ENCODE measurements at regions not wholly inside any gene's neighbourhood (a gene's known extent, or its start where the extent isn't known, plus 50 kb on each side); places are given as distances from the start of the nearest gene placed in this dataset.

DNA sequence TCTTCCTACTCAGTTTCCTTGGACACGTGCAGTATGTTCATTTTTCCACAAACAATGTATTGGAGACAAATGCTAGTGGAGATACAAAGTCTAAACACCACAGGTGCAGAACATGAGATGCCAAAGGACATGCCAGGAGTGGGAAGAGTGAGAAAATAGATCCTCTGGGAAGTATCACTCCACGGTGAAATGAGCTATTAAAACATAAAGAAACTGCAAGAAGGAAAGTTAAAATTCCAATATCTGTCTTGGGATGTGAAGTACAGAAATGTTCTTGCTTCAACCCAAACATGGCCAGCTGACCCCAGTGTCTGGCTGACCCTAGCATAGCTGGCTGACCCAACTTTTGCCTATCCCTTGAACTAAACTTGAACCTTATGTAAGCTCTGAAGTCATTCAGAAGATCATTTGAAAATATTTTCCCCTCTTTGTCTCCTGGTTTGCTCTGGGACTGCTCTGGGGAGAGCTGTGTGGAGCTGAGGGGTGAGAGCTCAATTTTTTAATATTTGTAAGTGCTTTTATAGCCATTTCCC lies 59.5 kb downstream of the FZD1 start:
- no peak for DNase-seq (ENCODE audit: low read depth)

DNA sequence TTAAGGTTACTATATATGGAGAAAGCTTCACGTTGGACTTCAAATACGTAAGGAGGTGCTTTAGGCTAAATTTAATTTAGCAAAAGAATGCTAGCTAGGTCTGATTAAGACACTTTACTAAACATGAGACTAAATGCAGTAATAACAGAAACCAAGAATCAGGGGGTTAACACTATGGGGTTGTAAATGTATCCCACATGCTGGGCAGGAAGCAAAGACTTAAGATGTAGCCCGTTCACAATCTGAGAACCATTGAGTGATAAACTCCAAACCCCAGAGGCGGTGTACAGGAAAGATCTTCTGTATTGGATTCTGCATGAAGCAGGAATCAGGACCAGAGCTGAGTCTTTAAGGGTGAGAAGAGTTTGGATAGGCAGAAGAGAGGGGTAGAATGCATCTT lies 60.4 kb downstream of the FZD1 start:
- no peak for DNase-seq (ENCODE audit: low read depth)

DNA sequence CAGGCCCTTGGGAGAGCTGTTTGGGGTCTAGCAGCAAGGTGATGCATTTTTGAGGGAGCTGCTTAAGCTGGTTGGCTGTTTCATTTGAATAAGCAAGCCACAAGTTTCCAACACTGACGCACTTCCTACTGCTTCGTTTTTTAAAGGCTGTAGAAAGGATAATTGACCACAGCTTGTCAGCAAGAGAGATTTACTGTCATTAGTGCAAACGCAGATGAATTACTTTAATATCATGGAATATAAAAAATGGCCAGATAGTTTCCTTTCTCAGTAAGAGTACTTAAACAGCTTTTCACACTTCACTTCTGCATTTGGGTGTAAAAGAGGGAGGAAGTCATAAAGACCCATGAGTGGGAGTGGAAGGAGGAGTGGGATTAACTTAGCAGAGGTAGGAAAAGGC lies 61.5 kb downstream of the FZD1 start:
- no peak for DNase-seq (ENCODE audit: low read depth)

DNA sequence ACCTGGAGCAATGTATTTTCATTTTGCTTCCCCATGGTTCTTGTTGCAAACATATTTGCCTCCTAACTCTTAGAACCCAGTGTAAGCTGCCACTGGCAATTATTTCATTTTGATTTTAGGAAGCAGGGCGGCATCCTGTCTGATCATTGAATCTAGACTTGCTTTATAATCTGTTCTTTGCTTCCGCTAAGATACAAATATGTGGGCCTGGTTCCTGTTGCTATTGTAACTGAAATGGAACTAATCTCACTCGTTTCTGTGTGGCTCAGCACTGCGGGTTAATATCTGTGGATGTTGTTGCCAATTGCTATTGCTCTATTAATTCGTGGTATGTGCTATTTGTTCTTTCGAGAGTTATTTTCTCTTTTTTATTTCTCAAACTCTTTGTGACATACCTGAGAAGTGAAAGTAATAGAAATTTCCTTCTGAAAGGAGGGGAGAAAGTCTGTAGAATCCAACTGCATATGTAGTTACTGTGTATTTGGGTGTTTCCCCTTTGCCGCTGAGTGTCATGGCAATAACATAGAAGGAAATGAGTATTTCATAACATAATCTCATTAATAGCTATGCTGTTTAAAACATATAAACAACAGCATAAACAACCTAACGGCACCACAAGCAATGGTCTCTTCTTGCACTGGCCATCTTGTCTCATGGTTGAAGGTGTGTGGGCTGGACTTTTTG lies 62.4 kb downstream of the FZD1 start:
- no peak for DNase-seq (ENCODE audit: low read depth)

DNA sequence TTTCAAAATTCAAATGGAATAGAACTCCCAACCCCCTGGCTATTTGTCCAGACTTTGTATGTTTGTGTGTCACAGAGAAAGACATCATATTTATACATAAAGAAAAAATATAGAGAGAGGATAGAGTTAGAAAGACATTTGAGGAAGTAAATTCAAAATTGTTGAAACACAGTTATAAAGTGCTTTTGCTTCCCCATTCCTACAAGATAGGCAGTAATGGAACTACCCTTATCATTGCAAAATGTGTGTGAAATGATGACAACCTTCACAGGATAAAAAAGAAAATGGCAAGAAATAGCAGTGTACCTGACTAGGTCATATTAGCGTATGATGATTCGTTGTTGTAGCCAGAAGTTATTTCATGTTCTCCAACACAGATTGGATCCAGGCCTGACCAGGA lies 63.1 kb downstream of the FZD1 start:
- DNase-seq (ENCODE audit: low read depth) = no peak

DNA sequence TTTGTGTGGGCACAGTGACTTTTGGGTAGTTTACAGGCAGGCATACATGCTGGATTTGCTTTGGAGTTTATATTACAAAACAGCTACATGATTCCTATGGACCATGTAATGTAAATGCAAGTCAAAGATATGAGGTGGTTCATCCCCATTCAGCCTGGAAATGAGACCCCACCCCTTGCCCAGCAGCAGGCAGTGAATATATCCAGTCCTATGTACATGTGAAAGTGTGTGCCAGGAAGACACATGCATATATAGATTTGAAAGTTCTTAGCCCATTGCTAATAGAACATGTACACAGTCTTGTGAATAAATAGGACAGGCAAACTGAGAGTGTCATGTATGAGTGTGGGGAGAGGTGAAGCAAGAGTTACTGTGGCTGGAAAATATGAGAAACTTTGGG lies 65.3 kb downstream of the FZD1 start:
- DNase-seq (ENCODE audit: low read depth) = no peak

DNA sequence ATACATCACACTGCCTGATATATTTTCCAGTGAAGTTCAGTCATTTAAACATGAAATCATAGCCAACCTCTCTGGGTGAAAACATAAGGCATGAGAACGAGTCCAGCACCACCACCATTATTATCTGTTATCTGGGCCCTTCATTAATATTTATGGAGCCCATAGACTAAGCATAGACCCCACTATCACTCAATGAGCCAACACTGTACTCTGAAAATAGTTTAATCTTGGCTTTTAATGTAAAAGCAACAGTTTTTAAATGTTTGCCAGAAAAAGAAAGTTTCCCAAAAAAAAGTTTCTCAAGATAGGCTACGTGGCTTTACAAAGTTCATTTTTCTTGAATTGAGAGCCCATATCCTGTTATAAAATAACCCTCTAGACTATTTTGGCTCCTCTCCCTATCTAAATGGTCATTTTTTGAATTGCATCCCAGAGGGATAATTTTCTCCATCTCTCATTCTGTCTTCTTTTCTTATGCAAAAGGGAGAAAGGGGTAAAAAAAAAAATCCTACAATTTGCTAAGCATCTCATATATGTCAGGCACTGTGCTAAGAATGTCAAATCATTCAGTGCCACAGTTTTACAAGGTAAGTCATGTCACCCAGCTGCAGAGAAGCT lies 66.1 kb downstream of the FZD1 start:
- no peak for DNase-seq (ENCODE audit: low read depth)

DNA sequence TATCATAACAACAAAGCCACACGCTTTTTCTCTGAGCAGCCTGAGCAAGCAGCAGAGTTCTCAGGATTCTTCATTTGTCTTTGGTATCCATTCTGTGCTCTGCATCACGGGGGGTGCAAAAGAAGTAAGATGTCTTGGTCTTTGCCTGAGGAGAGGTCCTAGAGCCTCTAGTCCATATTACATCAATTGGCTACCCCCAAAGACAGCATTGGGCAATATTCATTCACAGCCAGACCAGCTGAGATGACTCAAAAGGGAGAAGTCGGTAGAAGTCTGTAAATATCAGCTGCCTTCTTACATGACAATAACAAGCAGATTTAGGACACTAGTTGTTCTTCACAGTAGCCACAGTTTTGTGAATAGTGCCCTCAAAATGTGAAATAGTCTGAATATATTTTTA lies 66.6 kb downstream of the FZD1 start:
- no peak for DNase-seq (ENCODE audit: low read depth)

DNA sequence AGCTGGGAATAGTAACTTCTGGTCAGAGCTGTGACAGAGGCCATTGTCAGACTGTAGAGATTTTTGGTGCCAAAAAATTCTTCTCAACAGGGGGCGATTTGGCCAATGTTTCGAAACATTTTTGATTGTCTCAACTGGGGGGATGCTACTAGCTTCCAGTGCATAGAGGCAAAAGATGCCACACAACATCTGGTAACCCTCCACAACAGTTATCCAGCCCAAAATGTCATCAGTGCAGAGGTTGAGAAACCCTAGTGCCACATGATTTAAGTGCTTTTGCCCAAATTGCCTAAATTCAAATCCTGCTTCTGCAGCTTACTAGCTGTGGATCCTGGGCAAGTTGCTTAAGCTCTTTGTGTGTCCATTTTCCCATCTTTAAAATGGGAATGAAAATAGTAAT lies 71.9 kb downstream of the FZD1 start:
- DNase-seq (ENCODE audit: low read depth) = no peak

DNA sequence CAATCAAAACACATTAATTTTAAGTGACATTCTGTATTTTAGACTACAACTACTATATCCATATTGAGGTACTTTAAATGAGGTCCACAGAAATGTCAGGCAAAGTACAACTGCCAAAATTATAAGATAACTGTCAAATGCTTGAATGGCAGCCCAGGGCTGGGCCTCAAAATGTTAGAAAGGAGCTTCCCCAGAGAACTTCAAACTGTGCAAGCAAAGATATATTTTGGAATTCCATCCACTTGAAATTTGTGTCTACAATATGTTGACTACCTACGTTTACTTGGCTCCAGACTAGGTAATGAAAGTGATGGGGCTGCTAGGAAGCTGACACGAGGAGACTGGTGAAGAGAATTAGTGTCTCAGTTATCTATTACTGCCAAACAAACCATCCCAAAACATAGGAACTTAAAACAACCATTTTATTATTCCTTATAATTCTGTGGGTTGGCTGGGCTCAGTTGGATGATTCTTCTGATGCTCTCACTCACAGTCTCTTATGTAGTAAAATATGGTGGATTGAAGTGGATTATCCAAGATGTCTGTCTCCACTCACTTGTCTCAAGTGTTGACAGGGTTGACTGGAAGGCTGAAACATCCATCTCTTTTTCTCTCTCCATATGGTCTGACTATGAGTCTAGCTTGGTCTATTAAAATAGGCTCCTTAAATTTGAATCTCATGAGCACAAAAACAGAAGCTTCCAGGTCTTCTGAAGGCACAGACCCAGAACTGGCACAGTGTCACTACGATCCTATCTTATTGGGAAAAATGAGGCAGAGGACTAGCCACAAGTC lies 74.2 kb downstream of the FZD1 start:
- DNase-seq (ENCODE audit: low read depth) = no peak

DNA sequence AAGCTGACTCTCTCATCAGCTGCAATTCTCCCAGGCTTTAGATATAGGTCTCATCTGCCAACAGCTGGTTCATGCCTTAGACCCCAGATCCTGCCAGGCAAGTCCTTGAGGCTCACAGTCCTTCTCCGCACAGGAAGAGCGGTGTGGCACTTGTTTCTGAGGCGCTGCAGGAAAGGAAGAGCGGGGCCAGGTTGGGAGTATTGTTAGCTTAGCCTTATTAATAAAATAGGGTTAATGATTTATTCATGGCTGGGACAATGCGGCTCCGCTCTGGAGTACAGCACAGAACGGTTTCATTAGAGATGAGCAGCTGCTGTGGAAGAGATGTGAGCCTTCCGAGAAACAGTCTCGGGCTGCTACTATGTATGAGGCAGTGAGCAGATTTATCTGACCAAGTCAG lies 78.1 kb downstream of the FZD1 start:
- no peak for DNase-seq (ENCODE audit: low read depth)

DNA sequence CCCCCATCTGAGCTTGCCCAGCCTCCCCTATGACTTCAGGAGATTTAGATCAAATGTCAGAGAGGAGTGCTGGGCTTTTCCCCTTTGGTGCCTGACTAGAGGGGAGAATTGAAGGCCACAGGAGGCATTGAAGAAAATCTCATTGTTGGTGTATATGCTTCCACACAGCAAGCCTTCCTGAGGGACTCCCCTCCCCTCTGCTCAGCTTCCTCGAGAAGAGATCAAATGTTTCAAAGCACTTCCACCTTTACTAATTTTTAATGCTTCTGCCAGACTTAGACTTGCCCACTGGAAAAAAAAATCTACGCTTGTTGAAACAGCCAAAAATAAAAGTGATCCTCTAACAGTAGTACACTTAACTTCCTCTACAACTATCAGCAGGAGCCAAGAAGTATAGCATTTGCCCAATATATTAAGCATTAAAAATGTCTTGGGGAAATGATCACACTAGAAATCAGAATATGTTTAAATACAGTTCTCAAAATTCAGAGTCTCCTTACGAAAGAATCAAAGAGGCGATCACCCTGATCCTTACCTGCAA lies 79.3 kb downstream of the FZD1 start:
- no peak for DNase-seq (ENCODE audit: low read depth)

DNA sequence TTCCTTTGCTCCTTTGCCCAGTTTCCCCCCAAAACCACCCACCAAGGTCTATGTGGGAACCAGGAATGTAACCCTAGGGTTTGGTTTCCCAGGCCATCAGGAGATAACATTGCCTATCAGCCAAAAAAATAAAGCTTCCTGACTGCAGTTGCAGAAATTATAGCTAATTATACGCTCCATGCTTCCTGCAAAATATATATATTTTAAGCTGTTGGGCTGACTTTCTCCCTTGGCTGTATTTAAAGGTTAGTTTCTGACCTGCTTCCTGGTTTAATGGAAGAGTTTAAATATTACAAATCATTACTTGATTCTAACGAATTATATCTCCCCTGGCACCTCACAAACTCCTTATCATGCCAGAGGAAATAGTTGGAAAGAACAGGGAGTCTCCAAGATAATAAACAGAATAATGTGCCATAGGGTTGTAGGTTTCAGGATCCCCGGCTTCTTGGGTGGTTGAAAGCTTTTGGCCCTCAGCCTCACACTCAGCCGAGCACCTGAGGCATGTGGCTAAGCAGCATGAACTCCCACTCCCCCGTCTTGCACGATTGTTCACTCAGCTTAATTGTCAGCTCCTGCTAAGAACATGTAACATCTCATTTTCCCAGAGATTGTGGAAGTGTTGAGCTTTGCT lies 79.9 kb downstream of the FZD1 start:
- no peak for DNase-seq (ENCODE audit: low read depth)

DNA sequence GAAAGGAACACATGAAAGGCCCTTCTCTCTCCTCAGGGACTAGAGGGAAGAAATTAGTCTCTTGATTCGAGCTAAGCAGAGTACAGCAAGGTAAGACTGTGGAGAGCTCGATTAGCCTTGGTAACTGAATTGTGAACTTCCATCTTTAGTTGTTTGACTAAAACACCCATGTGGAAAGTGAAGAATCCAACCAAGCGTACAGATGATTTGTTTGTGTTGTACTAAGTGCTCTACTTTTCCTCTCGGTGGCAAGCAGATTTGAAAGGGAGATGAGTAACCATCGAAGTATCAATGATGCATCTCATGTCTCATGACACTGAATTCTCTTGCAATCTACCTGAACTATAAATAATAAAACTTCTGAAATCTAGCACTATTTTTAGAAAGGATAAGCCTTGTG lies 80.7 kb downstream of the FZD1 start:
- DNase-seq (ENCODE audit: low read depth) = no peak

DNA sequence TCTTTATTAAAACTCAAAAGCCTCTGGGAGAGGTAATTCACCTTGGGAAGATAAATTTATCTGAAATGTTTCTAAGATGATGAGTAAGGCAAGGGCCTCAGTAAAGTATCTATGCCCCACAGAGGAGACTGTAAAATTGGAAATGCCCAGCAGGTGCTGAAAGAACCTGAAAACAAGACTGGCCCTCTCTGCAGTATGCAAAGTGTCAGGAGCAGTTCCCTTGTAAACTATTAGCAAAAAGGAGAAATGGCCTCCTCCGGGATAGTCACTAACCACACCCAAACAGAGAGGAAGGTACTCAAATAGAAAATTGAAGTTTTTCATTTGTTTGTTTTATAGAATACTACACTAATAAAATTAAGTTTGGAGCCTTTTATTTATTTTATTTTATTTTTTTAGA lies 81.2 kb downstream of the FZD1 start:
- DNase-seq (ENCODE audit: low read depth) = no peak

DNA sequence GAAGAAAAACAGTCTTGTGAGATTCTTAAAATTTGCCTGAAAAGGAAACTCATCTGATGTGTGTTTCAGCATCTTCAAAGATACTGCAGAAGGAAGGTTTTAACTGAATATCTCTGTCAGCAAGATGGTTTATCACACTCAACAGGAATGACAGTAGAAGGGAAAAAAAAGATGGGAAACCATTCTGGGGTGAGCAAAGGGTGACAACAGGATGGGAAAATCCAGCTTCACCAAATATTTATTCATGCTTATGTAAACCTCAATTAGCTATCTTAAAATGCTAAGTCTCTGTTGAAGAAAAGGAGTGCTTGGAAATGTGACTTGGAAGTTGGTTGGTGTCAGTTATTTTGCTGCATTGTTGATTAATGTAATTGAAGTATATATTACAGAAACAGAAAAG lies 82.2 kb downstream of the FZD1 start:
- DNase-seq (ENCODE audit: low read depth) = no peak

DNA sequence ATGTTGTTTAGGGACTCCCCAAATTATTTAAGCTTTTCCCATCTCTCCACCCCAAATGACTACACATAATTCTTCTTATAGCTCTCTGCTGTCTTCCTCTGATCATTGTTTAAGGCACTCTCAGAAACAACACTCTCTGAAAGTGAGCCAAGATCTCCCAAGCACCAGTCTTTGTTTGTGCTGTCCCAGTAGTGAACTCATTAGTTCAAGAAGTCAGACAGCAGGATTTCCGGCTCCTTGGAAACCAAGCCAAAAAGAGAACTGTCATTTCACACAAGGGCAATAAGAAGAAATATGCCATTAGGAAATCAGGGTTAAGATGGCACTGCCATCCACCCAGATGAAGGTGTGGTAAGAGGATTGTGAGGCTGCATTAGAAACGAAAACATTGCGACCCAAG lies 83.1 kb downstream of the FZD1 start:
- DNase-seq (ENCODE audit: low read depth) = no peak

DNA sequence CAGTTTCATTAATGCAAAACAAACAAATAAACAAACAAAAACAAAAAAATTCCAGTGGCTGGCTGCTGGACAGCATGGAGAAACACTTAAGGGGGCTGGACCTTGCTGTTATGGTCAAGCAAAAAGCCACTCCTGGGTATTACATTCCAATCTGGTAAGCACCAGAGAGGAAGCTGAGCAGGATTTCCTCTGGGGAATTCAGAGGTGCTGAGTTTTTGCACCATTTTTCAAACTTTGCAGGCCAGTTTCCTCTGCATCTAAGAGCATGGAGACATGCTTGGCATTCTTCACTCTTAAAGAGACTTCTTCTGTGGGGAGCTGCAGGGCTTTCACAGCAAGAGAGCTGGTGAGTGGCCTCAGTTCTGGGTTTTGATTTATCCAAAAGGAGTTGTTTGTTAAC lies 84.5 kb downstream of the FZD1 start:
- peak; percentile 42 for DNase-seq (ENCODE audit: low read depth)

DNA sequence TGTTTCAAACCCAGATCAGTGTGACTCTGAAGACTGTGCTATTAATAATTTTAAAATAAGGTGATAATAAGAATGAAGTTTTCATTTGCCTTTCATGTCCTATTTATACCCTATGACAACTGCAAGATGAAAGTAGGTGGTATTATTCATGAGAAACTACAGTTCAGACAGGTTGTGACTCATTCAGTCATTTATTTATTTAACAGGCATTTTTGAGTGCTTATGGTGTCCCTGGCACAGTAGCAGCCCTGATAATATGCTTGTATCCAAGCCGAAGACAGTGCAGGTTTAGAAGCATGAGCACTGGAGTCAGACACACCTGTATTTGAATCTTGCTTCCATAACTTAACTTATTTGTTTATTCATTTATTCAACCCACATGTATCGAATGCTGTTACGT lies 87.1 kb downstream of the FZD1 start:
- DNase-seq (ENCODE audit: low read depth) = no peak

DNA sequence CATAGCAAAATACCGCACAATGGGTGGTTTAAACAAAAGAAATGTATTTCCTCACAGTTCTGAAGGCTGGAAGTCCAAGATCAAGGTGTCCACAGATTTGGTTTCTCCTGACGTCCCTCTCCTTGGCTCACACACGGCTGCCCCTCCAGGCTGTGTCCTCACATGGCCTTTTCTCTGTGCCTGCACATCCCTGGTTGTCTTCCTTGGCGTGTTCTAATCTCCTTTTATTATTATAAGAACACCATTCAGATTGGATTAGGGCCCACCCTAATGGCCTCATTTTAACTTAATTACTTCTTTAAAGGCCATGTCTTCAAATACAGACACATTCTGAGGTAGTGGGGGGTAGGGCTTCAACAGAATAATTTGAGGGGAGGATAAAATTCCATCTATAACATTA lies 87.9 kb downstream of the FZD1 start:
- DNase-seq (ENCODE audit: low read depth) = no peak

DNA sequence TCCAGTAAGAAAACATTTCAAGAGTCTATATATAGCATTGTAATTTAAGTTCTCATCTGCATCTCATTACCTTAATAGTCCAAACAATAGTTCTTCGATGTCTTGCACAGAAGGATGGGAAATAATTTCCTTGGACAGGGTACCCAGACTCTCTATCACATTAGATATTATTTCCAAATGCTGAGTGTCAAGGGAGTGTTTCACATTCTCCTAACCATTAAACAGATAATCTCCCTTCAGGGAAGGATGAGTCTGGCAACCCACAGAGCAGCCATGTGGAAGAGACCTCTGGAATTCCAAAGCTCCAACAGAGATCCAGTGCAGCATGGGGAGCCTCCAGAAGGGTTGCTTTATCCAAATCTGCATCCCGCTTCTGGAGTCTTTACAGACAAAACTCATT lies 89.6 kb downstream of the FZD1 start:
- DNase-seq (ENCODE audit: low read depth) = no peak

DNA sequence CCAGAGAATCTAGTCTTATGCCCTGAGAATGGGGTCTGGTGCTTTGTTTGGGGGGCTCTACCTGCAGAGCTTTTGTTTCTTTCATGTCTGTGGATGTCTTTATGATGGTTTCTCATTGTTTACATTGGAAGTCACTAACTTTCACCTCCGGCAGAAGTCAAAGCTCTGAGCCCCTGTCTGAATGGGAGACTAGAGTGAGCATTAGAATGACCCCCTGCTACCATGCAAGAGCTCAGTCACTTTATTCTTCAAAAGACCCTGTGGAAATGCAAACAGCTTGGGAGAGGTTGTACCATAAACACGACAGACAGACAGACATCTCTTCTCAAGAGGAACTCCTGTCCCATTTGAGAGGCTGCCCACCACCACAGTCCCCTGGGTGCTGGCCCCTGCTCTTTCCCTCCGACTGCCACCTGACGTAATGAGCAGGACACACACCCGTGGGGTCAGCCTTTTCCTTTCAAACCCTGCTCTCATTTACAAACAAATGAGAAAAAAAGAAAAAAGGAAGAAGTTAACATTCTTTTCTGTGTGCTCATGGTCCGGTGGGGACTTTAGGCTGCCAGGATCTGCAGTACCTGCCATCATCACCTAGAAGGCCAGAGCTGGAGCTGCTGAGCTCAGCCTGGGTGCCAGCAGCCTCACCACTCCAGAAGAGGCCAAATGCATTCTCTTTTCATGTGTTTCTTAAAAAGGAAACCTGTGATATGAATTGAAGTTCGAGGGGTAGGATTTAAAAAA lies 91.6 kb downstream of the FZD1 start:
- DNase-seq (ENCODE audit: low read depth) = no peak
